ENCODE measurements at regions not wholly inside any gene's neighbourhood (a gene's known extent, or its start where the extent isn't known, plus 50 kb on each side); places are given as distances from the start of the nearest gene placed in this dataset.
"Not testable (repeated sequence)": the region's sequence is repeated elsewhere in the genome, so short reads cannot be mapped to it uniquely, and the experiment has no call there.

GRCh38 chr10:78605800-78606350 lies 462.9 kb upstream of the ZMIZ1 start:
- H3K36me3 ChIP-seq (ENCODE audit: control insufficient read depth, insufficient read depth, low read length), result no peaks in the 10 kb centered on the region
- no peak overlapping the region for H3K9ac ChIP-seq (ENCODE audit: low read depth, low read length)
- no peaks in the 10 kb centered on the region for H3K27me3 ChIP-seq (ENCODE audit: control insufficient read depth, insufficient read depth, low read length)
- no peak overlapping the region for H3K4me3 ChIP-seq (ENCODE audit: low read depth, low read length)
- H3K9me3 ChIP-seq (ENCODE audit: control insufficient read depth, insufficient read depth, low read length), result no peaks in the 10 kb centered on the region
- H3K4me1 ChIP-seq (ENCODE audit: control insufficient read depth, insufficient read depth, low read length), result no peaks in the 10 kb centered on the region

GRCh38 chr10:78606766-78607165 lies 462.0 kb upstream of the ZMIZ1 start:
- not testable (repeated sequence) for H3K9ac ChIP-seq (ENCODE audit: low read depth, low read length); H3K4me1 ChIP-seq (ENCODE audit: control insufficient read depth, insufficient read depth, low read length); H3K27me3 ChIP-seq (ENCODE audit: control insufficient read depth, insufficient read depth, low read length); H3K4me3 ChIP-seq (ENCODE audit: low read depth, low read length); H3K9me3 ChIP-seq (ENCODE audit: control insufficient read depth, insufficient read depth, low read length); H3K36me3 ChIP-seq (ENCODE audit: control insufficient read depth, insufficient read depth, low read length)

- Histone ChIP-seq H3K36me3 (ENCODE audit: control insufficient read depth, insufficient read depth, low read length) (no peaks in the 10 kb centered on the region), H3K27me3 (ENCODE audit: control insufficient read depth, insufficient read depth, low read length) (no peaks in the 10 kb centered on the region), H3K9me3 (ENCODE audit: control insufficient read depth, insufficient read depth, low read length) (no peaks in the 10 kb centered on the region)
Measured at GRCh38 chr10:78609976-78610375, 458.8 kb upstream of the ZMIZ1 start.

GRCh38 chr10:78613132-78613531 lies 455.6 kb upstream of the ZMIZ1 start:
- Histone ChIP-seq H3K4me3 (ENCODE audit: low read depth, low read length) (no peak overlapping the region), H3K27me3 (ENCODE audit: control insufficient read depth, insufficient read depth, low read length) (no peaks in the 10 kb centered on the region), H3K36me3 (ENCODE audit: control insufficient read depth, insufficient read depth, low read length) (no peaks in the 10 kb centered on the region), H3K9me3 (ENCODE audit: control insufficient read depth, insufficient read depth, low read length) (no peaks in the 10 kb centered on the region), H3K9ac (ENCODE audit: low read depth, low read length) (no peak overlapping the region), H3K4me1 (ENCODE audit: control insufficient read depth, insufficient read depth, low read length) (no peaks in the 10 kb centered on the region)

More at GRCh38 chr10:78609976-78610375, 458.8 kb upstream of the ZMIZ1 start:
- Histone ChIP-seq H3K4me3 (ENCODE audit: low read depth, low read length) (no peak overlapping the region), H3K9ac (ENCODE audit: low read depth, low read length) (no peak overlapping the region), H3K4me1 (ENCODE audit: control insufficient read depth, insufficient read depth, low read length) (no peaks in the 10 kb centered on the region)

GRCh38 chr10:78614267-78614666 lies 454.5 kb upstream of the ZMIZ1 start:
- Histone ChIP-seq H3K4me3 (ENCODE audit: low read depth, low read length) (no peak overlapping the region), H3K9ac (ENCODE audit: low read depth, low read length) (no peak overlapping the region), H3K27me3 (ENCODE audit: control insufficient read depth, insufficient read depth, low read length) (no peaks in the 10 kb centered on the region), H3K4me1 (ENCODE audit: control insufficient read depth, insufficient read depth, low read length) (no peaks in the 10 kb centered on the region), H3K9me3 (ENCODE audit: control insufficient read depth, insufficient read depth, low read length) (no peaks in the 10 kb centered on the region), H3K36me3 (ENCODE audit: control insufficient read depth, insufficient read depth, low read length) (no peaks in the 10 kb centered on the region)

- Histone ChIP-seq H3K36me3 (ENCODE audit: control insufficient read depth, insufficient read depth, low read length) (no peaks in the 10 kb centered on the region), H3K9me3 (ENCODE audit: control insufficient read depth, insufficient read depth, low read length) (no peaks in the 10 kb centered on the region), H3K27me3 (ENCODE audit: control insufficient read depth, insufficient read depth, low read length) (no peaks in the 10 kb centered on the region)
Measured at GRCh38 chr10:78614744-78615143, 454.0 kb upstream of the ZMIZ1 start.

GRCh38 chr10:78616125-78616695 lies 452.6 kb upstream of the ZMIZ1 start:
- Histone ChIP-seq H3K9ac (ENCODE audit: low read depth, low read length) (no peak overlapping the region), H3K36me3 (ENCODE audit: control insufficient read depth, insufficient read depth, low read length) (no peaks in the 10 kb centered on the region), H3K27me3 (ENCODE audit: control insufficient read depth, insufficient read depth, low read length) (no peaks in the 10 kb centered on the region), H3K9me3 (ENCODE audit: control insufficient read depth, insufficient read depth, low read length) (no peaks in the 10 kb centered on the region), H3K4me3 (ENCODE audit: low read depth, low read length) (no peak overlapping the region), H3K4me1 (ENCODE audit: control insufficient read depth, insufficient read depth, low read length) (no peaks in the 10 kb centered on the region)

More at GRCh38 chr10:78614744-78615143, 454.0 kb upstream of the ZMIZ1 start:
- H3K4me1 ChIP-seq (ENCODE audit: control insufficient read depth, insufficient read depth, low read length), result no peaks in the 10 kb centered on the region
- no peak overlapping the region for H3K4me3 ChIP-seq (ENCODE audit: low read depth, low read length)
- no peak overlapping the region for H3K9ac ChIP-seq (ENCODE audit: low read depth, low read length)

- no peaks in the 10 kb centered on the region for H3K4me1 ChIP-seq (ENCODE audit: control insufficient read depth, insufficient read depth, low read length)
- no peaks in the 10 kb centered on the region for H3K36me3 ChIP-seq (ENCODE audit: control insufficient read depth, insufficient read depth, low read length)
- no peaks in the 10 kb centered on the region for H3K9me3 ChIP-seq (ENCODE audit: control insufficient read depth, insufficient read depth, low read length)
- H3K27me3 ChIP-seq (ENCODE audit: control insufficient read depth, insufficient read depth, low read length), result no peaks in the 10 kb centered on the region
- no peak overlapping the region for H3K4me3 ChIP-seq (ENCODE audit: low read depth, low read length)
- H3K9ac ChIP-seq (ENCODE audit: low read depth, low read length), result no peak overlapping the region
Measured at GRCh38 chr10:78617115-78617514, 451.7 kb upstream of the ZMIZ1 start.

GRCh38 chr10:78617631-78618030 lies 451.1 kb upstream of the ZMIZ1 start:
- Histone ChIP-seq H3K36me3 (ENCODE audit: control insufficient read depth, insufficient read depth, low read length) (no peaks in the 10 kb centered on the region), H3K27me3 (ENCODE audit: control insufficient read depth, insufficient read depth, low read length) (no peaks in the 10 kb centered on the region), H3K4me3 (ENCODE audit: low read depth, low read length) (no peak overlapping the region), H3K9ac (ENCODE audit: low read depth, low read length) (no peak overlapping the region), H3K4me1 (ENCODE audit: control insufficient read depth, insufficient read depth, low read length) (no peaks in the 10 kb centered on the region), H3K9me3 (ENCODE audit: control insufficient read depth, insufficient read depth, low read length) (no peaks in the 10 kb centered on the region)

- Histone ChIP-seq H3K9ac (ENCODE audit: low read depth, low read length) (no peak overlapping the region), H3K36me3 (ENCODE audit: control insufficient read depth, insufficient read depth, low read length) (no peaks in the 10 kb centered on the region)
Measured at GRCh38 chr10:78618050-78618449, 450.7 kb upstream of the ZMIZ1 start.

GRCh38 chr10:78619115-78619851 lies 449.5 kb upstream of the ZMIZ1 start:
- Histone ChIP-seq H3K9me3 (ENCODE audit: control insufficient read depth, insufficient read depth, low read length) (peaks cover under 1% of the 10 kb centered on the region), H3K9ac (ENCODE audit: low read depth, low read length) (no peak overlapping the region), H3K36me3 (ENCODE audit: control insufficient read depth, insufficient read depth, low read length) (no peaks in the 10 kb centered on the region), H3K4me3 (ENCODE audit: low read depth, low read length) (no peak overlapping the region), H3K4me1 (ENCODE audit: control insufficient read depth, insufficient read depth, low read length) (peaks cover 3% of the 10 kb centered on the region), H3K27me3 (ENCODE audit: control insufficient read depth, insufficient read depth, low read length) (no peaks in the 10 kb centered on the region)

More at GRCh38 chr10:78618050-78618449, 450.7 kb upstream of the ZMIZ1 start:
- Histone ChIP-seq H3K27me3 (ENCODE audit: control insufficient read depth, insufficient read depth, low read length) (no peaks in the 10 kb centered on the region), H3K4me3 (ENCODE audit: low read depth, low read length) (no peak overlapping the region), H3K4me1 (ENCODE audit: control insufficient read depth, insufficient read depth, low read length) (peaks cover 2% of the 10 kb centered on the region), H3K9me3 (ENCODE audit: control insufficient read depth, insufficient read depth, low read length) (no peaks in the 10 kb centered on the region)

- Histone ChIP-seq H3K4me1 (ENCODE audit: control insufficient read depth, insufficient read depth, low read length) (peaks cover 3% of the 10 kb centered on the region), H3K36me3 (ENCODE audit: control insufficient read depth, insufficient read depth, low read length) (peaks cover 3% of the 10 kb centered on the region), H3K9ac (ENCODE audit: low read depth, low read length) (no peak overlapping the region), H3K27me3 (ENCODE audit: control insufficient read depth, insufficient read depth, low read length) (no peaks in the 10 kb centered on the region), H3K4me3 (ENCODE audit: low read depth, low read length) (no peak overlapping the region), H3K9me3 (ENCODE audit: control insufficient read depth, insufficient read depth, low read length) (peaks cover 6% of the 10 kb centered on the region)
Measured at GRCh38 chr10:78619896-78620295, 448.9 kb upstream of the ZMIZ1 start.
